ENCODE measurements at regions not wholly inside any gene's neighbourhood (a gene's known extent, or its start where the extent isn't known, plus 50 kb on each side); places are given as distances from the start of the nearest gene placed in this dataset.

DNA sequence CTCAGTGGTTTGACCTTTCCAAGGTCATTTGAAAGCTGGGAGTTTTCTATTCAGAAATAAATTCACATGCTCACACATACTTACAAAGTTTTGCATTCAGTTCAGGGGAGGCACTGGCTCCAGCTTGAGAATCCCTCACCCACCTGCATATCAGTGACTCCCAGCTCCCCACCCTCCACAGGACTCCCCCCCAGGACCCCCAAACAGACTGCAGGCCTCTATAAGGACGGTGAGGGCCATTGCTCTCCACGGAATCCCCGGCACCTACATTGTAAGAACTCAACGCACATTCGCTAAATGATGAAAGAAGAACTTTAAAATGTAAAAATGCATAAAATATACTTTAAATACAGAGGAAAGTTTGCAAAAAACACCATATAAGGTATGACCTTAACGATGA is 97.2 kb upstream of the TEX51 start:
- TF ChIP-seq ZFX (IDR thresholded peaks at IDR 0.05) = no peak
- TF ChIP-seq, protein P1, sequence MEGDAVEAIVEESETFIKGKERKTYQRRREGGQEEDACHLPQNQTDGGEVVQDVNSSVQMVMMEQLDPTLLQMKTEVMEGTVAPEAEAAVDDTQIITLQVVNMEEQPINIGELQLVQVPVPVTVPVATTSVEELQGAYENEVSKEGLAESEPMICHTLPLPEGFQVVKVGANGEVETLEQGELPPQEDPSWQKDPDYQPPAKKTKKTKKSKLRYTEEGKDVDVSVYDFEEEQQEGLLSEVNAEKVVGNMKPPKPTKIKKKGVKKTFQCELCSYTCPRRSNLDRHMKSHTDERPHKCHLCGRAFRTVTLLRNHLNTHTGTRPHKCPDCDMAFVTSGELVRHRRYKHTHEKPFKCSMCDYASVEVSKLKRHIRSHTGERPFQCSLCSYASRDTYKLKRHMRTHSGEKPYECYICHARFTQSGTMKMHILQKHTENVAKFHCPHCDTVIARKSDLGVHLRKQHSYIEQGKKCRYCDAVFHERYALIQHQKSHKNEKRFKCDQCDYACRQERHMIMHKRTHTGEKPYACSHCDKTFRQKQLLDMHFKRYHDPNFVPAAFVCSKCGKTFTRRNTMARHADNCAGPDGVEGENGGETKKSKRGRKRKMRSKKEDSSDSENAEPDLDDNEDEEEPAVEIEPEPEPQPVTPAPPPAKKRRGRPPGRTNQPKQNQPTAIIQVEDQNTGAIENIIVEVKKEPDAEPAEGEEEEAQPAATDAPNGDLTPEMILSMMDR (conservative IDR thresholded peaks at IDR 0.05) = no peak

DNA sequence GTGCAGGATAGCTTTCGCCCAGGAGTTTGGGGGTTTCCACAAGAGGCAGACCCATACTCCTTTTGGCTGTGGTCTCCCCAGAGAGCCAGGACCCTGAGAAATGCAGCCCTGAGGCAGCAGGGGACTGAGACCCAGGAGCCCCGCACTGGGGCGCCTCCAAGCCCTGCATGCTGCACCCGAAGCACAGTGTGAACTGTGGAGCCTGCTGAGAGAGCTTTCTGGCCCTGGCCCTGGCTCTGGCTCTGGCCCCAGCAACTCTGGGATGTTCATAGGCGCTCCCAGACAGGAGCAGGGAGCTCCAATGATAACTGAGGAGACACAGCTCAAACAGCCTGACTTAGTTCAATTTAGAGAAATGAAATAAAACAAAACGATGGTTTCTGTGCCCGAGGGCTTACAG is 96.4 kb upstream of the TEX51 start:
- TF ChIP-seq, protein P1 (conservative IDR thresholded peaks at IDR 0.05) = no peak

More for the DNA sequence above, 97.2 kb upstream of the TEX51 start:
- no peak overlapping the region for H3K27ac ChIP-seq

DNA sequence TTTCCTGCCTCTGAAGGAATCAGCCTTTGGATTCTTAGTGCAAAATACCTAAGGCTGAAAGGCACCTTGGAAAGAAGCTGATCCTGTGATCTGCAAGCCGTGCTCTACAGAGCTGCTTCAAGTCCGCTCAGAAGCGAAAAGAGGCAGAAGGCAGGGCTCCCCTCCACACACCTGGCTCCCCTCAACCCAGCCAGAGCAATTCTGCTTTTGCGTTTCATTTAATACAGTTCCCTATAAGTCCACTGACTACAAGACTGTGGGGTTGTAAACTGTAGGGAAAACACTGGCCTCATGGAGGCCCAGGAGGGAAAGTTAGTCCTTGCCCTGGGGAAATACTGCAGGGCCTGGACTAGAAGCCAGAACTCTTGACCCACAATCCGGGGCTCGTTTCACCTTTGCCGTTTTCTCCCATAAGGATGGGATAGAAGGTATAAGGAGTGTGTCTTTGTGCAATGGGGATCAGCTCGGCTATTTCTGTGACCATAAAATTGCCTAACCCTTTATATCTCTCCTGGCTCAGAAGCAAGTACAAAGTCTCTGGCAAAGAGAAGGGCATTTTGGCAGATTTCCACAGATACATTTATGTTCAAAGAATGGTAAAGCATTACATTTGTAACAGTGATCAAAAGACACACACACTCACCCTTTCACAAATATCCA is 95.8 kb upstream of the TEX51 start:
- H3K27ac ChIP-seq = no peak overlapping the region
- no peak for TF ChIP-seq ZFX (IDR thresholded peaks at IDR 0.05)
- TF ChIP-seq, protein P1 (conservative IDR thresholded peaks at IDR 0.05) = no peak

More for the DNA sequence above, 96.4 kb upstream of the TEX51 start:
- no peak overlapping the region for H3K27ac ChIP-seq

DNA sequence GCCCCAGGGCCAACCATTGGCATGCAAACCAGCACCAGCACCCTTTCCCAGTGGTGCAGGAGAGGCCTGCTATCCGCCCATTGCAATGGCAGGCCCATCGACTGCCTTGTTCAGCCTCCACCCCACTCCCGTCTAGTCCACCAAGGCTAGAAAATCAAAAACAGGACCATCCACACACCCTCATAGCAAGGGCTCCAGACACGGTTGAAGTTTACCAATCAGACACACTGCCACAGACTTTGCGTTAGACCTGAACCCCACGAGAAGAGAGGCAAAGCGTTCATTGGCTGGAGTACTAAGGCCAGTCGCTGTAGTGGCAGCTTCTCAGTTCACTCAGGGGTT is 95.3 kb upstream of the TEX51 start:
- no peak for TF ChIP-seq ZFX (IDR thresholded peaks at IDR 0.05)
- TF ChIP-seq, protein P1 (conservative IDR thresholded peaks at IDR 0.05) = no peak
- no peak overlapping the region for H3K27ac ChIP-seq

DNA sequence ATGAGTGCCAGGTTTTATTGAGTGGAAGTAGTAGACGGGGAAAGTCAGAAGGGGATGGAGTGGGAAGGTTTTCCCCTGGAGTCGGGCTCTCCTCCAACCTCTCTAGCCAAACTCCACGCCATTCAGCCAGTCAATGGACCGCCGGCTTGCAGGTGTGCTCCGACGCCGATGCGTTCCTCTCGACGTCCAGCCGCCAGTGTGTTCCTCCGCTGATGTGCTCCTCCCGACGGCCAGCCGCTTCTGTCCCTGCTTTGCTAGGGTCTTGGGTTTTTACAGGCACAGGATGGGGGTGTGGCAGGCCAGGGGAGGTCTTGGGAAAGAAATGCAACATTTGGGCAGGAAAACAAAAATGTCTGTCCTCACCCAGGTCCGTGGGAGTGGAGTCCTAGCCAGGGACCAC is 94.3 kb upstream of the TEX51 start:
- no peak overlapping the region for H3K27ac ChIP-seq
- TF ChIP-seq ZFX (IDR thresholded peaks at IDR 0.05) = no peak
- TF ChIP-seq, protein P1 (conservative IDR thresholded peaks at IDR 0.05) = no peak

DNA sequence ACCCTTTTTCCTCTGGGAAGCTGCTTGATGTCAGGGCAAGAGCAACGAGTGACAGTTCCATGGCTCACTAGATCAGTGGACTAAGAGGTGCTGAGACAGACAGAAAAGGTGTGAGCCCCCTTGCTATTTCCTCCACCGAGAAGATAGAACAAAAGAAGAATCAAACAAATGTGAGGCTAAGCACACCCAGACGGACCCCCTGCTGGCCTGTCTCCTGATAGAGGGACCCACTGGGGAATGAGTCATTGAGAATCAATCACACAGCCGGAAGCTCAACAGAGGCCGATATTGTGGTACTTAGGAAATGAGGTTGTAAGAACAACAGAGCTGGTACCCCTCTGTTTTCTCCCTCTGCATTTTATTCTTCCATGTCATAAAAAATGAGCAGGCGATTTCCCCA is 89.8 kb upstream of the TEX51 start:
- TF ChIP-seq, protein P1 (conservative IDR thresholded peaks at IDR 0.05) = no peak
- TF ChIP-seq ZFX (IDR thresholded peaks at IDR 0.05) = no peak
- no peak overlapping the region for H3K27ac ChIP-seq

DNA sequence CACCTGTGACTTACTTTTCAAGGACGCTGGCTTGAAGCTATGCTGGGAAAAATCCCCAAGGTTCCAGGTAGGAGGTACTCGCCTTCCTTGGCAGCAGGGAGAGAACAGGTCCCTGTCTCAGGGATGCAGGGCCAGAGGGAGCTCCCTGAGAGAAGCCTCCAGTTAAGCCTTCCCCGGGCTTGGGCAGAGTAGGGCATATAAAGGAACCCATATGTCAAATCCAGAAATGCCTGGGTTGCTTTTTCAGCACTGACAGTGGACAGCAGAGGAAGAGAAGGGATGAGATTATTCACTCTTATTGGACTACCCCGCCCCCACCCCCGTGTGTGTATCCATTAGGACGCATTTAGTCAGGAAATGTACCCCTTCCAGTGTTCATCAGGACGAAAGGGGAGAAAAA is 89.3 kb upstream of the TEX51 start:
- TF ChIP-seq ZFX (IDR thresholded peaks at IDR 0.05) = no peak
- TF ChIP-seq, protein P1 (conservative IDR thresholded peaks at IDR 0.05) = no peak
- no peak overlapping the region for H3K27ac ChIP-seq

Measured in C4-2B (cell line).